Breast epithelium (tissue), 4 donors: ENCODE measurements at regions not wholly inside any gene's neighbourhood (a gene's known extent, or its start where the extent isn't known, plus 50 kb on each side); places are given as distances from the start of the nearest gene placed in this dataset.

Source experiments
- DNase-seq, 2 donors: peaks; one replicate each; pipeline ENCODE4 v3.0.0-alpha.2; 2019; ENCODE audit warnings: low spot score in 2 of 2
- H3K27ac ChIP-seq, 2 donors: fragments of 200-600 bp; sonication (generic) in 1 of 2; one replicate each; pipeline ENCODE4 v1.5.1; 2016 to 2019; ENCODE audit warnings: mild to moderate bottlenecking in 1 of 2
- H3K27me3 ChIP-seq, 2 donors: fragments of 200-600 bp; sonication (generic) in 1 of 2; one replicate each; pipeline versions ENCODE4 v1.5.1 to v1.6.0; 2017 to 2019; ENCODE audit warnings: control low read depth in 1 of 2, mild to moderate bottlenecking in 1 of 2
- H3K36me3 ChIP-seq: fragments of 200-600 bp; one replicate; pipeline ENCODE4 v1.5.1; 2019
- H3K4me1 ChIP-seq, 2 donors: fragments of 200-600 bp; sonication (generic); one replicate each; pipeline ENCODE4 v1.5.1; 2016 to 2019; ENCODE audit warnings: control low read depth in 1 of 2
- H3K4me3 ChIP-seq, 3 donors: fragments of 200-600 bp; sonication (generic); 1 replicate in 2 of 3; 2 replicates in 1 of 3; pipeline ENCODE4 v1.5.1; 2016 to 2019; ENCODE audit warnings: mild to moderate bottlenecking in 3 of 3, moderate library complexity in 2 of 3
- H3K9me3 ChIP-seq, 2 donors: fragments of 200-600 bp; sonication (generic) in 1 of 2; one replicate each; pipeline ENCODE4 v1.5.1; 2016 to 2019; ENCODE audit warnings: control low read depth in 1 of 2
- POLR2A ChIP-seq: fragments of 450-650 bp; IDR thresholded peaks from one replicate; pipeline ENCODE4 v1.6.1; 2016; ENCODE audit warnings: antibody characterized with exemption, mild to moderate bottlenecking, moderate library complexity
- POLR2AphosphoS5 ChIP-seq, 3 donors: sonication (generic); formaldehyde crosslinking; IDR thresholded peaks; one replicate each; pipeline ENCODE4 v1.6.1; 2017; ENCODE audit warnings: antibody characterized with exemption in 3 of 3
- intact Hi-C: fragments of 100-400 bp; cut with DNase I; formaldehyde crosslinking; loops from one replicate; pipeline ENCODE4 v1.15.1; 2023; ENCODE audit warnings: low total_unique reads
- TF ChIP-seq, protein P1 (sequence below), 3 donors: fragments of 450-650 bp; IDR thresholded peaks; one replicate each; pipeline ENCODE4 v1.5.1; 2016 to 2017; ENCODE audit warnings: antibody characterized with exemption in 3 of 3, mild to moderate bottlenecking in 3 of 3, moderate library complexity in 3 of 3

GRCh38 chr7:106813705-106814305 is 51.3 kb upstream of the PIK3CG start:
- TF ChIP-seq, protein P1, sequence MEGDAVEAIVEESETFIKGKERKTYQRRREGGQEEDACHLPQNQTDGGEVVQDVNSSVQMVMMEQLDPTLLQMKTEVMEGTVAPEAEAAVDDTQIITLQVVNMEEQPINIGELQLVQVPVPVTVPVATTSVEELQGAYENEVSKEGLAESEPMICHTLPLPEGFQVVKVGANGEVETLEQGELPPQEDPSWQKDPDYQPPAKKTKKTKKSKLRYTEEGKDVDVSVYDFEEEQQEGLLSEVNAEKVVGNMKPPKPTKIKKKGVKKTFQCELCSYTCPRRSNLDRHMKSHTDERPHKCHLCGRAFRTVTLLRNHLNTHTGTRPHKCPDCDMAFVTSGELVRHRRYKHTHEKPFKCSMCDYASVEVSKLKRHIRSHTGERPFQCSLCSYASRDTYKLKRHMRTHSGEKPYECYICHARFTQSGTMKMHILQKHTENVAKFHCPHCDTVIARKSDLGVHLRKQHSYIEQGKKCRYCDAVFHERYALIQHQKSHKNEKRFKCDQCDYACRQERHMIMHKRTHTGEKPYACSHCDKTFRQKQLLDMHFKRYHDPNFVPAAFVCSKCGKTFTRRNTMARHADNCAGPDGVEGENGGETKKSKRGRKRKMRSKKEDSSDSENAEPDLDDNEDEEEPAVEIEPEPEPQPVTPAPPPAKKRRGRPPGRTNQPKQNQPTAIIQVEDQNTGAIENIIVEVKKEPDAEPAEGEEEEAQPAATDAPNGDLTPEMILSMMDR (IDR thresholded peaks at IDR 0.05), result no peak
- no peak for TF ChIP-seq POLR2AphosphoS5 (IDR thresholded peaks at IDR 0.05)
- no peak for TF ChIP-seq POLR2A
- Histone ChIP-seq H3K9me3 (no peaks in the 10 kb centered on the region), H3K27ac (no peak overlapping the region), H3K36me3 (no peaks in the 10 kb centered on the region), H3K4me3 (no peak overlapping the region), H3K4me1 (no peaks in the 10 kb centered on the region), H3K27me3 (no peaks in the 10 kb centered on the region)
- DNase-seq, result no peak
- intact Hi-C loops, result no loop called here

GRCh38 chr7:106814887-106815286 is 50.2 kb upstream of the PIK3CG start:
- Histone ChIP-seq H3K4me1 (no peaks in the 10 kb centered on the region), H3K36me3 (no peaks in the 10 kb centered on the region), H3K27me3 (no peaks in the 10 kb centered on the region), H3K9me3 (no peaks in the 10 kb centered on the region), H3K27ac (no peak overlapping the region), H3K4me3 (no peak overlapping the region)
- TF ChIP-seq POLR2A, result no peak
- no peak for TF ChIP-seq POLR2AphosphoS5 (IDR thresholded peaks at IDR 0.05)
- TF ChIP-seq, protein P1 (IDR thresholded peaks at IDR 0.05), result no peak
- intact Hi-C loops, result no loop called here
- no peak for DNase-seq
